Cardiac muscle cell (in vitro differentiated cells and primary cell): ENCODE measurements at regions not wholly inside any gene's neighbourhood (a gene's known extent, or its start where the extent isn't known, plus 50 kb on each side); places are given as distances from the start of the nearest gene placed in this dataset.

ENCODE experiments used
- DNase-seq, 2 donors: peaks; one replicate each; pipeline versions ENCODE4 v3.0.0 to v3.0.0-alpha.2; 2010 to 2017; ENCODE audit warnings: low read depth in 1 of 2, low spot score in 1 of 2
- H3K27ac ChIP-seq: fragments of 200-600 bp; sonication (generic); 2 replicates; pipeline ENCODE4 v1.5.1; 2016
- H3K27me3 ChIP-seq: fragments of 200-600 bp; sonication (generic); 2 replicates; pipeline ENCODE4 v1.6.0; 2016; ENCODE audit warnings: control low read depth
- H3K36me3 ChIP-seq: fragments of 200-600 bp; sonication (generic); 2 replicates; pipeline ENCODE4 v1.5.1; 2016; ENCODE audit warnings: control low read depth
- H3K4me1 ChIP-seq: fragments of 200-600 bp; sonication (generic); 2 replicates; pipeline ENCODE4 v1.8.1; 2017; ENCODE audit warnings: low read depth, mild to moderate bottlenecking, mixed run types
- H3K4me3 ChIP-seq: fragments of 200-600 bp; sonication (generic); 2 replicates; pipeline ENCODE4 v1.5.1; 2016; ENCODE audit warnings: mild to moderate bottlenecking
- H3K9me3 ChIP-seq: fragments of 200-600 bp; sonication (generic); 2 replicates; pipeline ENCODE4 v1.5.1; 2017; ENCODE audit warnings: low read depth, mild to moderate bottlenecking, control low read depth
- TF ChIP-seq, protein P1 (sequence below): IDR thresholded peaks from 2 replicates; pipeline ENCODE4 v1.5.1; 2012; ENCODE audit warnings: low read depth, mild to moderate bottlenecking, low read length

- Histone ChIP-seq H3K9me3 (no peaks in the 10 kb centered on the region), H3K27ac (no peak overlapping the region), H3K4me1 (no peaks in the 10 kb centered on the region), H3K27me3 (no peaks in the 10 kb centered on the region), H3K4me3 (no peak overlapping the region), H3K36me3 (no peaks in the 10 kb centered on the region)
- no peak for DNase-seq
- TF ChIP-seq, protein P1, sequence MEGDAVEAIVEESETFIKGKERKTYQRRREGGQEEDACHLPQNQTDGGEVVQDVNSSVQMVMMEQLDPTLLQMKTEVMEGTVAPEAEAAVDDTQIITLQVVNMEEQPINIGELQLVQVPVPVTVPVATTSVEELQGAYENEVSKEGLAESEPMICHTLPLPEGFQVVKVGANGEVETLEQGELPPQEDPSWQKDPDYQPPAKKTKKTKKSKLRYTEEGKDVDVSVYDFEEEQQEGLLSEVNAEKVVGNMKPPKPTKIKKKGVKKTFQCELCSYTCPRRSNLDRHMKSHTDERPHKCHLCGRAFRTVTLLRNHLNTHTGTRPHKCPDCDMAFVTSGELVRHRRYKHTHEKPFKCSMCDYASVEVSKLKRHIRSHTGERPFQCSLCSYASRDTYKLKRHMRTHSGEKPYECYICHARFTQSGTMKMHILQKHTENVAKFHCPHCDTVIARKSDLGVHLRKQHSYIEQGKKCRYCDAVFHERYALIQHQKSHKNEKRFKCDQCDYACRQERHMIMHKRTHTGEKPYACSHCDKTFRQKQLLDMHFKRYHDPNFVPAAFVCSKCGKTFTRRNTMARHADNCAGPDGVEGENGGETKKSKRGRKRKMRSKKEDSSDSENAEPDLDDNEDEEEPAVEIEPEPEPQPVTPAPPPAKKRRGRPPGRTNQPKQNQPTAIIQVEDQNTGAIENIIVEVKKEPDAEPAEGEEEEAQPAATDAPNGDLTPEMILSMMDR: no peak
Measured at GRCh38 chr11:131229221-131229620, 141.2 kb upstream of the NTM start.

- H3K9me3 ChIP-seq: no peaks in the 10 kb centered on the region
- H3K27me3 ChIP-seq: no peaks in the 10 kb centered on the region
- TF ChIP-seq, protein P1: no peak
- H3K4me1 ChIP-seq: no peaks in the 10 kb centered on the region
- DNase-seq: no peak
- H3K27ac ChIP-seq: no peak overlapping the region
- no peaks in the 10 kb centered on the region for H3K36me3 ChIP-seq
- H3K4me3 ChIP-seq: no peak overlapping the region
Measured at GRCh38 chr11:131231317-131231940, 139.0 kb upstream of the NTM start.

DNA sequence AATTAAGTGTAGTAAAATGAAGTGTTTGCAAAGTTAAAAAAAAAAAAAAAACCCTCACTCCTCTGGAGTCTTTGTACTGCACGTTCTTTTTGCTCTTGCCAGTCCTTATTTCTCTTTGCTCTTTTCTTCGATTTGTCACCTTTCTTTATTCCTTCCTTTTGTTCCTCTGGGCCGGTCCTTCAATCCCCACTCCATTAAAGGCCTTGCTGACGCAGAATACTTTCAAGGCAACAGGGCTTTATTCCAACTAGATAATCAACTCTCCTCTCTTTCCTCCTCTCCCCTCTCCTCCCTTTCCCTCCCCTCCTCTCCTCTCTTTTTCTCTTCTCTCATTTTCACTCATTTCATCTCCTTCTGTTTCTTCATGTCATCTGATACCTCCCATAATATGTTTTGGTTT lies 138.2 kb upstream of the NTM start:
- no peak for DNase-seq
- Histone ChIP-seq H3K27ac (no peak overlapping the region), H3K4me1 (no peaks in the 10 kb centered on the region), H3K4me3 (no peak overlapping the region), H3K9me3 (no peaks in the 10 kb centered on the region), H3K27me3 (no peaks in the 10 kb centered on the region), H3K36me3 (no peaks in the 10 kb centered on the region)
- TF ChIP-seq, protein P1: no peak

- Histone ChIP-seq H3K36me3 (no peaks in the 10 kb centered on the region), H3K27ac (no peak overlapping the region), H3K9me3 (no peaks in the 10 kb centered on the region), H3K4me3 (no peak overlapping the region), H3K4me1 (no peaks in the 10 kb centered on the region), H3K27me3 (no peaks in the 10 kb centered on the region)
- DNase-seq: no peak
- TF ChIP-seq, protein P1: no peak
Measured at GRCh38 chr11:131234221-131234620, 136.2 kb upstream of the NTM start.

- Histone ChIP-seq H3K4me3 (no peak overlapping the region), H3K4me1 (no peaks in the 10 kb centered on the region), H3K27ac (no peak overlapping the region), H3K36me3 (no peaks in the 10 kb centered on the region), H3K9me3 (no peaks in the 10 kb centered on the region), H3K27me3 (no peaks in the 10 kb centered on the region)
- TF ChIP-seq, protein P1: no peak
- no peak for DNase-seq
Measured at GRCh38 chr11:131235328-131236298, 134.8 kb upstream of the NTM start.
